ENCODE measurements at regions not wholly inside any gene's neighbourhood (a gene's known extent, or its start where the extent isn't known, plus 50 kb on each side); places are given as distances from the start of the nearest gene placed in this dataset.
"Not testable (repeated sequence)": the region's sequence is repeated elsewhere in the genome, so short reads cannot be mapped to it uniquely, and the experiment has no call there.

- TF ChIP-seq, protein P1, sequence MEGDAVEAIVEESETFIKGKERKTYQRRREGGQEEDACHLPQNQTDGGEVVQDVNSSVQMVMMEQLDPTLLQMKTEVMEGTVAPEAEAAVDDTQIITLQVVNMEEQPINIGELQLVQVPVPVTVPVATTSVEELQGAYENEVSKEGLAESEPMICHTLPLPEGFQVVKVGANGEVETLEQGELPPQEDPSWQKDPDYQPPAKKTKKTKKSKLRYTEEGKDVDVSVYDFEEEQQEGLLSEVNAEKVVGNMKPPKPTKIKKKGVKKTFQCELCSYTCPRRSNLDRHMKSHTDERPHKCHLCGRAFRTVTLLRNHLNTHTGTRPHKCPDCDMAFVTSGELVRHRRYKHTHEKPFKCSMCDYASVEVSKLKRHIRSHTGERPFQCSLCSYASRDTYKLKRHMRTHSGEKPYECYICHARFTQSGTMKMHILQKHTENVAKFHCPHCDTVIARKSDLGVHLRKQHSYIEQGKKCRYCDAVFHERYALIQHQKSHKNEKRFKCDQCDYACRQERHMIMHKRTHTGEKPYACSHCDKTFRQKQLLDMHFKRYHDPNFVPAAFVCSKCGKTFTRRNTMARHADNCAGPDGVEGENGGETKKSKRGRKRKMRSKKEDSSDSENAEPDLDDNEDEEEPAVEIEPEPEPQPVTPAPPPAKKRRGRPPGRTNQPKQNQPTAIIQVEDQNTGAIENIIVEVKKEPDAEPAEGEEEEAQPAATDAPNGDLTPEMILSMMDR (conservative IDR thresholded peaks at IDR 0.05; ENCODE audit: control insufficient read depth, insufficient read depth, low read depth, low read length): no peak
- no peak for DNase-seq (ENCODE audit: low read depth)
- H3K4me3 ChIP-seq (ENCODE audit: control insufficient read depth, low read depth, low read length): no peak overlapping the region
Observed at GRCh38 chr13:104532132-104532531, 1465.9 kb upstream of the SLC10A2 start.

DNA sequence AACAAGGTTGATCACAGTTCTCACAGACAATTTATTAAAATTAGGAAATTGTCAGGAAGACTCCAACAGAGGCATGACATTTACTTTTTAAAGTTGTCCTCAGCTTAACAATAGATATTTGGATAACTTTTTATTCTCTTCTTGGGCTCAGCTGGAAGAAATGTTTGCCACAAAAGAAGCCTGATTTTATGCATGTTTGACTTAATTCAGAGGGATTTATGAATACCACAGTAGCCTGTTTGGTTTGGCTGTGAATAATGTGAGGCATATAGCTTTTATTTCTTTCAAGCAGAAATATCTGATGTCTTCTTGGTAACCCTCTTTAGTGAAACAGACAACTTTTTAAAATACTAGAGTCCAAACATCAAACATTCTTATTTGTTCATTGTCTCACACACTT lies 1464.5 kb upstream of the SLC10A2 start:
- TF ChIP-seq, protein P1 (conservative IDR thresholded peaks at IDR 0.05; ENCODE audit: control insufficient read depth, insufficient read depth, low read depth, low read length): no peak

GRCh38 chr13:104526561-104526960 lies 1460.3 kb upstream of the SLC10A2 start:
- H3K4me3 ChIP-seq (ENCODE audit: control insufficient read depth, low read depth, low read length): no peak overlapping the region
- TF ChIP-seq, protein P1 (conservative IDR thresholded peaks at IDR 0.05; ENCODE audit: control insufficient read depth, insufficient read depth, low read depth, low read length): no peak
- no peak for DNase-seq (ENCODE audit: low read depth)

More for the DNA sequence above, 1464.5 kb upstream of the SLC10A2 start:
- H3K4me3 ChIP-seq (ENCODE audit: control insufficient read depth, low read depth, low read length): no peak overlapping the region
- no peak for DNase-seq (ENCODE audit: low read depth)

DNA sequence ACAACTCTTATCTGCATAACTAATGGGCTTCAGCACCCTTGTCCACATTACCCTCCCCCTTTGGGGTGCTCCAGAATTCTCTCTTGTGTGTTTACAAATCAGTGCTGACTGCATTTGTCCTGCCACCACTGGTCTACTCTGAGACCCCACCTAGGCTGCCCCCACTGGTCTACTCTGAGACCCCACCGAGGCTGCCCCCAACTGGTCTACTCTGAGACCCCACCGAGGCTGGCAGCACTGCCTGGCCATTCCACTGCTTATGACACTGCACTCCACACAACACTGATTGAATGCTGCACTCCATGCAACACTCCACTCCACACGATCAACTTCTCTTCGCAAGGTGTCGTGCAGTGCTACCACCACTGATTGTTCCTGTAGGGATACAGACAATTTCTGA lies 1459.2 kb upstream of the SLC10A2 start:
- DNase-seq (ENCODE audit: low read depth): no peak
- no peak overlapping the region for H3K4me3 ChIP-seq (ENCODE audit: control insufficient read depth, low read depth, low read length)
- TF ChIP-seq, protein P1 (conservative IDR thresholded peaks at IDR 0.05; ENCODE audit: control insufficient read depth, insufficient read depth, low read depth, low read length): no peak

DNA sequence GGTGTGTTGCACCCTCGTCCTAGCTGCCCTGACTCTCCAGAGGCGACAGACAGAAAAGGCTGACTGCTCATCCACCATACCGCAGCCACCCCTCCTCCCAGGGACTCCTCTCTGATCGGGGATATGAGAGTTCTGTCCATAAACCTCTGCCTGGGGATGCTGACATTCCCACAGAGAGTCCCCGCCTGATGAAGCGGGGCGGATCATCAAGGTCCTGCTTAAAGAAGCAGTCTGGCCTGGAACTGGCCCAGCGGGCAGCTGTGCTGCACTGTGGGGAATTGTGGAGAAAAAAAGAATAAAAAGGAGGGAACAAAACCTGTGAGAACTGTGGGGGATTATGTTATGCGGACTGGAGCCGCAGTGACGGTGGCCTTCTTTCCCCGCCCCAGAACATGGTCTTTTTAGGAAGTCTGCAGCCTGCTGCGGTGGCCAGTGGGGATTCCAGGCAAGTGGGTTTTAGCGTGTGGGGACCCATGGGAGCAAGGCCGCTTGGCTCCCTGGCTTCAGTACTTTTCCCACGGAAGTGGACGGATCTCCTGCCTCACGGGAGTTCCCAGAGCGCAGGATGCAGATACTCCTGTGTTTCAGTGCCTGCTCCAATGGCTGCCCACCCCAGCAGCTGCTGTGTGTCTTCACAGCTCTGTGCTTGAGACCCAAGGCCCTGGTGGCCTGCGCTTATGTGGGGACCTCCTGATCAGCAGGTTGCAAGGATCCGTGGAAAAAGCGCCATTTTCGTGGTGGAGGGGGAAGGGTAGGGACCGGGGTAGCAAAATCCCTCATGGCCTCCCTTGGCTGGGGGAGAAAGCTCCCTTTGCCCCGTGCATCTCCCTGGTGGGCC lies 1456.2 kb upstream of the SLC10A2 start:
- no peak for DNase-seq (ENCODE audit: low read depth)
- no peak overlapping the region for H3K4me3 ChIP-seq (ENCODE audit: control insufficient read depth, low read depth, low read length)
- TF ChIP-seq, protein P1 (conservative IDR thresholded peaks at IDR 0.05; ENCODE audit: control insufficient read depth, insufficient read depth, low read depth, low read length): no peak

DNA sequence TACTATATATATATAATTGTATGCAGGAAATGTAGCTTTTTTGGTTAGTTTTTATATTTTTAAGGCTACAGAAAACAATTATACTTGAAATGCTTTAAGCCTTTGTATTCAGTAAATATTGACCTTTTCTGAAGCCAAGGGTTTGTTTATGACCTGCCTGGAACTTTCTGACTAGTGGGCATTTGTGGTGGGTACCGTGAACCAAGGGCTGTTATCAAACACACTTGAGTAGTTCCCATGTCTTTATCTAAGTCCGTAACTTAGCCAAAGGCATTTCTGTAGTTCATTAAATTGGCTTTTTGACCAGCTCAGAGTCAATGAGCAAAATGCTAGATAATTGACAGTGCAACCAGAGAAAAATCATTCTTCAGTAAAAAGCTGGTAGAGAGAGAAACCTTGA lies 1444.2 kb upstream of the SLC10A2 start:
- H3K4me3 ChIP-seq (ENCODE audit: control insufficient read depth, low read depth, low read length): no peak overlapping the region
- DNase-seq (ENCODE audit: low read depth): no peak
- TF ChIP-seq, protein P1 (conservative IDR thresholded peaks at IDR 0.05; ENCODE audit: control insufficient read depth, insufficient read depth, low read depth, low read length): no peak

DNA sequence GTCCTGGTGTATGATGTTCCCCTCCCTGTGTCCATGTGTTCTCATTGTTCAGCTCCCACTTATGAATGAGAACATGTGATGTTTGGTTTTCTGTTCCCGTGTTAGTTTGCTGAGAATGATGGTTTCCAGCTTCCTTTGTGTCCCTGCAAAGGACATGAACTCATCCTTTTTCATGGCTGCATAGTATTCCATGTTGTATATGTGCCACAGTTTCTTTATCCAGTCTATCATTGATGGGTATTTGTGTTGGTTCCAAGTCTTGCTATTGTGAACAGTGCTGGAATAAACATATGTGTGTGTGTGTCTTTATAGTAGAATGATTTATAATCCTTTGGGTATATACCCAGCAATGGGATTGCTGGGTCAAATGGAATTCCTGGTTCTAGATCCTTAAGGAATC lies 1427.3 kb upstream of the SLC10A2 start:
- not testable (repeated sequence) for DNase-seq (ENCODE audit: low read depth); H3K4me3 ChIP-seq (ENCODE audit: control insufficient read depth, low read depth, low read length)
